ENCODE measurements at regions not wholly inside any gene's neighbourhood (a gene's known extent, or its start where the extent isn't known, plus 50 kb on each side); places are given as distances from the start of the nearest gene placed in this dataset.

DNA sequence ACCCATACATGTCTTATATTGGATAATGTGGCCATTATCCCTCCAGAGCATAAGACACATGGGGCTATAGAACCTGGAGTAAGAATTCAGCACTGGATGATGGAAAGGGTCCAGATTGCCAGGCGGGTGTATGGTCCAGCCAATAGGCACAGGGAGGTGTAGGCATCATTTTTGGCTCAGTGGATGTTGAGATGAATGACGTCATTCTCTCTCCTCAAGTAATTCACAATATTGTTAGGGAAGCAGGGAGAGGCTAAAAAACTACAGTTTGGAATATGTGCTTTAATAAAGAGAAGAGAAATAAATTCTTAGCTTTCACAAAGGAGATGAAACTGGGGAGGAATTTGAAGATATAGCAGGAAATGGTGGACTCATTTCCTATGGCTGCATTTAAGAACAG is 461.1 kb upstream of the GOT2 start:
- H3K27me3 ChIP-seq = no peaks in the 10 kb centered on the region
- no peaks in the 10 kb centered on the region for H3K36me3 ChIP-seq
- TF ChIP-seq CTCF (IDR thresholded peaks at IDR 0.05) = no peak
- no peaks in the 10 kb centered on the region for H3K9me3 ChIP-seq
- no peak overlapping the region for H3K27ac ChIP-seq
- H3K4me1 ChIP-seq = no peaks in the 10 kb centered on the region
- no peak for DNase-seq (ENCODE audit: low spot score)
- H3K4me3 ChIP-seq = no peak overlapping the region

- DNase-seq (ENCODE audit: low spot score) = no peak
- Histone ChIP-seq H3K4me3 (no peak overlapping the region), H3K27me3 (no peaks in the 10 kb centered on the region), H3K9me3 (no peaks in the 10 kb centered on the region), H3K36me3 (no peaks in the 10 kb centered on the region), H3K27ac (no peak overlapping the region), H3K4me1 (no peaks in the 10 kb centered on the region)
- no peak for TF ChIP-seq CTCF (IDR thresholded peaks at IDR 0.05)
Measured at GRCh38 chr16:59193637-59194036, 459.5 kb upstream of the GOT2 start.

- no peaks in the 10 kb centered on the region for H3K27me3 ChIP-seq
- peak in 1 of 2 donors; percentile 52 for TF ChIP-seq CTCF (IDR thresholded peaks at IDR 0.05)
- H3K4me1 ChIP-seq = no peaks in the 10 kb centered on the region
- H3K9me3 ChIP-seq = no peaks in the 10 kb centered on the region
- H3K36me3 ChIP-seq = no peaks in the 10 kb centered on the region
- DNase-seq (ENCODE audit: low spot score) = no peak
- H3K27ac ChIP-seq = no peak overlapping the region
- H3K4me3 ChIP-seq = no peak overlapping the region
Measured at GRCh38 chr16:59192551-59193199, 458.6 kb upstream of the GOT2 start.

GRCh38 chr16:59190731-59191130 is 456.6 kb upstream of the GOT2 start:
- Histone ChIP-seq H3K27ac (no peak overlapping the region), H3K36me3 (no peaks in the 10 kb centered on the region), H3K27me3 (no peaks in the 10 kb centered on the region), H3K4me1 (no peaks in the 10 kb centered on the region), H3K9me3 (no peaks in the 10 kb centered on the region), H3K4me3 (no peak overlapping the region)
- DNase-seq (ENCODE audit: low spot score) = no peak
- TF ChIP-seq CTCF (IDR thresholded peaks at IDR 0.05) = no peak

GRCh38 chr16:59188029-59188428 is 453.9 kb upstream of the GOT2 start:
- no peaks in the 10 kb centered on the region for H3K36me3 ChIP-seq
- DNase-seq (ENCODE audit: low spot score) = no peak

More at GRCh38 chr16:59188029-59188428, 453.9 kb upstream of the GOT2 start:
- H3K27ac ChIP-seq = no peak overlapping the region
- no peak for TF ChIP-seq CTCF (IDR thresholded peaks at IDR 0.05)
- H3K4me3 ChIP-seq = no peak overlapping the region
- no peaks in the 10 kb centered on the region for H3K9me3 ChIP-seq
- no peaks in the 10 kb centered on the region for H3K27me3 ChIP-seq
- H3K4me1 ChIP-seq = no peaks in the 10 kb centered on the region
